ENCODE measurements at regions not wholly inside any gene's neighbourhood (a gene's known extent, or its start where the extent isn't known, plus 50 kb on each side); places are given as distances from the start of the nearest gene placed in this dataset.

DNA sequence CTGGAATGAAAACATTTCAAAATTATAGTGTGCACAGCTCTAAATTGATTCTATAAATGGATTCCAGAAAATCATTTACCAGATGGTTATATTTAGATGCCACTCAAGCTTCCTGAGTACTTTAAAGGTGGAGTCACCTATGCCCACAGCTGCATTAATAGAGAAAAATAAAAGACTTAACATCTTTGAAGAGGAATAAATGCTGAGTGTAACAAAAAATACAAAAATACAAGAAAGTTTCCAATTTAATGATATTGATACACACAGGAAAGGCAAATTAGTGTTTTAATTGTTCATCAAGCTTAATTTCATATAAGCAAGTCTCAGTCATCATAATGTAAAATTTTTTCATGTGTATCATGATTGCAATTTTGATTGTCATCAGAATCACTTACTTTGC, 89.5 kb upstream of the MANEA start:
- H3K9ac ChIP-seq (ENCODE audit: insufficient read depth, low read depth, low read length): no peak overlapping the region
- no peak for FAIRE-seq
- TF ChIP-seq HNRNPLL (IDR thresholded peaks at IDR 0.05; ENCODE audit: low read depth, low read length, poor library complexity, severe bottlenecking) (no peak), MAFK (conservative IDR thresholded peaks at IDR 0.05 in 1 of 2, IDR thresholded peaks at IDR 0.05 in 1 of 2; ENCODE audit: low read length in 2 of 2) (peak; percentile 15 to 65; a peak in 3 of 4 replicates), MAFF (IDR thresholded peaks at IDR 0.05; ENCODE audit: low read depth, low read length) (peak; percentile 49; the same call in 1 of the 2 replicates), NPAS2 (CRISPR knock-in tag; IDR thresholded peaks at IDR 0.05; ENCODE audit: borderline replicate concordance) (no peak), SIX4 (CRISPR knock-in tag; IDR thresholded peaks at IDR 0.05) (no peak), CEBPG (CRISPR knock-in tag; IDR thresholded peaks at IDR 0.05) (no peak)
- TF ChIP-seq, protein P1, sequence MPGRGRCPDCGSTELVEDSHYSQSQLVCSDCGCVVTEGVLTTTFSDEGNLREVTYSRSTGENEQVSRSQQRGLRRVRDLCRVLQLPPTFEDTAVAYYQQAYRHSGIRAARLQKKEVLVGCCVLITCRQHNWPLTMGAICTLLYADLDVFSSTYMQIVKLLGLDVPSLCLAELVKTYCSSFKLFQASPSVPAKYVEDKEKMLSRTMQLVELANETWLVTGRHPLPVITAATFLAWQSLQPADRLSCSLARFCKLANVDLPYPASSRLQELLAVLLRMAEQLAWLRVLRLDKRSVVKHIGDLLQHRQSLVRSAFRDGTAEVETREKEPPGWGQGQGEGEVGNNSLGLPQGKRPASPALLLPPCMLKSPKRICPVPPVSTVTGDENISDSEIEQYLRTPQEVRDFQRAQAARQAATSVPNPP (CRISPR knock-in tag; IDR thresholded peaks at IDR 0.05): no peak
- H3K36me3 ChIP-seq (replicated peaks in 1 of 2; ENCODE audit: control insufficient read depth in 1 of 2, insufficient read depth in 2 of 2, low read length in 2 of 2): no peaks in the 10 kb centered on the region
- H3K79me2 ChIP-seq (ENCODE audit: insufficient read depth, low read length): no peaks in the 10 kb centered on the region
- CTCF ChIA-PET (ENCODE audit: low intra/inter-chr PET ratio, low total read pairs): no interaction called here
- DNase-seq (ENCODE audit: low spot score): no peak
- BruUV-seq (replicated peaks): no TSS peak
- no peaks in the 10 kb centered on the region for H3K4me1 ChIP-seq (ENCODE audit: insufficient read depth, low read length)
- no peak overlapping the region for H3K27ac ChIP-seq (ENCODE audit: extremely low read length, insufficient read depth, low read length)
- no peaks in the 10 kb centered on the region for H3K9me3 ChIP-seq (ENCODE audit: low read length)
- H4K20me1 ChIP-seq (ENCODE audit: insufficient read depth, low read length): no peaks in the 10 kb centered on the region
- in situ Hi-C loops (cut with HindIII; ENCODE audit: extremely low pct_ligation_motif_present, low pct_unique_long_range_greater_than_20kb): no loop called here
- intact Hi-C loops (cut with micrococcal nuclease; ENCODE audit: unreplicated experiment): no loop called here
- no peak overlapping the region for H2AFZ ChIP-seq (ENCODE audit: low read length)
- no peaks in the 10 kb centered on the region for H3K27me3 ChIP-seq (ENCODE audit: control insufficient read depth in 1 of 2, insufficient read depth in 2 of 2, low read length in 2 of 2)
- H3K4me3 ChIP-seq (replicated peaks in 1 of 3; ENCODE audit: insufficient read depth in 1 of 3, low read depth in 2 of 3, low read length in 3 of 3): no peak overlapping the region
- POLR2A ChIA-PET: no interaction called here
- H3K4me2 ChIP-seq (ENCODE audit: low read depth, low read length): no peak overlapping the region
- no peak for ATAC-seq

DNA sequence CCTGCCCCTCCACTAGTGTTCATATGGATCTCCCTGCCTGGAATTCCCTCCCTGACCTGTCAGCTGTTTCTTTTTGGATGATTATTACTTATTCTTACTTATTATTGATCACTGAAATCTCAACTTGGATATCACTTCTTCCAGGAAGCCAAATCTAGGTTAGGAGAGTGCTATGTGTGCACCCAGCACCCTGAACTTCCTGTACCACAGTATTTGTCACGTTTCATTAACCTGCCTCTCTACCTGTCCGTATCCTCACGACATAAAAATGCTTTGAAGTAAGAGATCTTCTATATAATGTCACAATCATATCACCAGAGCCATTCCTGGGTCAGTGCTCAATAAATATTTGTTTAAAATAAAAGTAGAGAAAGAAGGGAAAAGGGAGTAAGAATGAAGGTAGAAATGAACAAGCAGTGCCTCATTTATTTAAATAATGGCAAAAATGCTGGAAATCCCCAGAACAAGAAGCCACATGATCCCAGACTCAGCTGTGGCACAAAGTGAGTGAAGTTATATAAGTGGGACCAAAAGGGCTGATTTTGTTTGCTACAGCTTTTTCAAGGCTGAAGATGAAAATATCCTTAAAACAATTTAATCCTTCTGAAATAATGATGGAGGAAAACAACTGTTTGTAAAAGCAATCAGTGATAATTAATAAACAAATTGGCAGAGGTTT, 88.0 kb upstream of the MANEA start:
- Histone ChIP-seq H3K79me2 (ENCODE audit: insufficient read depth, low read length) (no peaks in the 10 kb centered on the region), H3K27ac (ENCODE audit: extremely low read length, insufficient read depth, low read length) (no peak overlapping the region), H3K4me3 (replicated peaks in 1 of 3; ENCODE audit: insufficient read depth in 1 of 3, low read depth in 2 of 3, low read length in 3 of 3) (no peak overlapping the region), H3K27me3 (ENCODE audit: control insufficient read depth in 1 of 2, insufficient read depth in 2 of 2, low read length in 2 of 2) (no peaks in the 10 kb centered on the region), H2AFZ (ENCODE audit: low read length) (no peak overlapping the region), H3K4me2 (ENCODE audit: low read depth, low read length) (no peak overlapping the region), H4K20me1 (ENCODE audit: insufficient read depth, low read length) (no peaks in the 10 kb centered on the region), H3K9ac (ENCODE audit: insufficient read depth, low read depth, low read length) (no peak overlapping the region), H3K36me3 (replicated peaks in 1 of 2; ENCODE audit: control insufficient read depth in 1 of 2, insufficient read depth in 2 of 2, low read length in 2 of 2) (no peaks in the 10 kb centered on the region), H3K9me3 (ENCODE audit: low read length) (no peaks in the 10 kb centered on the region), H3K4me1 (ENCODE audit: insufficient read depth, low read length) (no peaks in the 10 kb centered on the region)
- FAIRE-seq: no peak
- no TSS peak for BruUV-seq (replicated peaks)
- intact Hi-C loops (cut with micrococcal nuclease; ENCODE audit: unreplicated experiment): no loop called here
- CTCF ChIA-PET (ENCODE audit: low intra/inter-chr PET ratio, low total read pairs): no interaction called here
- no peak for DNase-seq (ENCODE audit: low spot score)
- in situ Hi-C loops (cut with HindIII; ENCODE audit: extremely low pct_ligation_motif_present, low pct_unique_long_range_greater_than_20kb): no loop called here
- WGBS (ENCODE audit: low lambda C conversion rate): 2% methylated on average over 3 of the region's 3 CpGs
- no peak for ATAC-seq
- POLR2A ChIA-PET: no interaction called here
- TF ChIP-seq MEIS1 (CRISPR knock-in tag; IDR thresholded peaks at IDR 0.05; ENCODE audit: borderline replicate concordance): no peak
- no peak for TF ChIP-seq ZNF253 (CRISPR knock-in tag; IDR thresholded peaks at IDR 0.05; ENCODE audit: borderline replicate concordance)
- no peak for TF ChIP-seq ZNF841 (CRISPR knock-in tag; IDR thresholded peaks at IDR 0.05; ENCODE audit: borderline replicate concordance)
- no peak for TF ChIP-seq FOXO1 (CRISPR knock-in tag; IDR thresholded peaks at IDR 0.05)
- TF ChIP-seq, protein P2, sequence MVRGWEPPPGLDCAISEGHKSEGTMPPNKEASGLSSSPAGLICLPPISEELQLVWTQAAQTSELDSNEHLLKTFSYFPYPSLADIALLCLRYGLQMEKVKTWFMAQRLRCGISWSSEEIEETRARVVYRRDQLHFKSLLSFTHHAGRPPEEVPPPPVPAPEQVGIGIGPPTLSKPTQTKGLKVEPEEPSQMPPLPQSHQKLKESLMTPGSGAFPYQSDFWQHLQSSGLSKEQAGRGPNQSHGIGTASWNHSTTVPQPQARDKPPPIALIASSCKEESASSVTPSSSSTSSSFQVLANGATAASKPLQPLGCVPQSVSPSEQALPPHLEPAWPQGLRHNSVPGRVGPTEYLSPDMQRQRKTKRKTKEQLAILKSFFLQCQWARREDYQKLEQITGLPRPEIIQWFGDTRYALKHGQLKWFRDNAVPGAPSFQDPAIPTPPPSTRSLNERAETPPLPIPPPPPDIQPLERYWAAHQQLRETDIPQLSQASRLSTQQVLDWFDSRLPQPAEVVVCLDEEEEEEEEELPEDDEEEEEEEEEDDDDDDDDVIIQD (CRISPR knock-in tag; IDR thresholded peaks at IDR 0.05; ENCODE audit: low read depth): no peak
- TF ChIP-seq ZBTB38 (CRISPR knock-in tag; IDR thresholded peaks at IDR 0.05): no peak
- TF ChIP-seq, protein P3, sequence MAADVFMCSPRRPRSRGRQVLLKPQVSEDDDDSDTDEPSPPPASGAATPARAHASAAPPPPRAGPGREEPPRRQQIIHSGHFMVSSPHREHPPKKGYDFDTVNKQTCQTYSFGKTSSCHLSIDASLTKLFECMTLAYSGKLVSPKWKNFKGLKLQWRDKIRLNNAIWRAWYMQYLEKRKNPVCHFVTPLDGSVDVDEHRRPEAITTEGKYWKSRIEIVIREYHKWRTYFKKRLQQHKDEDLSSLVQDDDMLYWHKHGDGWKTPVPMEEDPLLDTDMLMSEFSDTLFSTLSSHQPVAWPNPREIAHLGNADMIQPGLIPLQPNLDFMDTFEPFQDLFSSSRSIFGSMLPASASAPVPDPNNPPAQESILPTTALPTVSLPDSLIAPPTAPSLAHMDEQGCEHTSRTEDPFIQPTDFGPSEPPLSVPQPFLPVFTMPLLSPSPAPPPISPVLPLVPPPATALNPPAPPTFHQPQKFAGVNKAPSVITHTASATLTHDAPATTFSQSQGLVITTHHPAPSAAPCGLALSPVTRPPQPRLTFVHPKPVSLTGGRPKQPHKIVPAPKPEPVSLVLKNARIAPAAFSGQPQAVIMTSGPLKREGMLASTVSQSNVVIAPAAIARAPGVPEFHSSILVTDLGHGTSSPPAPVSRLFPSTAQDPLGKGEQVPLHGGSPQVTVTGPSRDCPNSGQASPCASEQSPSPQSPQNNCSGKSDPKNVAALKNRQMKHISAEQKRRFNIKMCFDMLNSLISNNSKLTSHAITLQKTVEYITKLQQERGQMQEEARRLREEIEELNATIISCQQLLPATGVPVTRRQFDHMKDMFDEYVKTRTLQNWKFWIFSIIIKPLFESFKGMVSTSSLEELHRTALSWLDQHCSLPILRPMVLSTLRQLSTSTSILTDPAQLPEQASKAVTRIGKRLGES (CRISPR knock-in tag; IDR thresholded peaks at IDR 0.05; ENCODE audit: borderline replicate concordance): no peak
